ENCODE measurements at regions not wholly inside any gene's neighbourhood (a gene's known extent, or its start where the extent isn't known, plus 50 kb on each side); places are given as distances from the start of the nearest gene placed in this dataset.

- H3K9me1 ChIP-seq (ENCODE audit: insufficient read depth, low read length): no peaks in the 10 kb centered on the region; the same call in 1 of the 2 replicates
- no peak overlapping the region for H2BK20ac ChIP-seq (ENCODE audit: low read depth, low read length)
- in situ Hi-C loops (cut with MboI; ENCODE audit: low sequenced_read_pairs): no loop called here
- no peak overlapping the region for H3K4me2 ChIP-seq (ENCODE audit: low read depth, low read length)
- no peaks in the 10 kb centered on the region for H4K20me1 ChIP-seq (ENCODE audit: insufficient read depth, low read length)
- no peak overlapping the region for H4K91ac ChIP-seq (ENCODE audit: insufficient read depth, low read depth, low read length)
- no peak overlapping the region for H3K4ac ChIP-seq (ENCODE audit: low read depth, low read length)
- peaks cover under 1% of the 10 kb centered on the region; the same call in 1 of the 2 replicates for H3K27me3 ChIP-seq (ENCODE audit: control insufficient read depth, insufficient read depth, low read length)
- peaks cover 13% of the 10 kb centered on the region for H3K4me1 ChIP-seq (ENCODE audit: control insufficient read depth, insufficient read depth, low read length)
- H3K79me1 ChIP-seq (ENCODE audit: low read depth in 1 of 2, low read length in 2 of 2): no peaks in the 10 kb centered on the region
- 87% methylated on average over 5 of the region's 7 CpGs; no CpG with 5 or more reads in 1 of the 2 experiments for WGBS, 2 experiments (ENCODE audit: extremely low coverage in 2 of 2, insufficient read length in 1 of 2)
- no peak overlapping the region for H3K27ac ChIP-seq (ENCODE audit: insufficient read depth, low read length)
- ATAC-seq (ENCODE audit: low read depth) (no peak), DNase-seq (no peak)
- no peak overlapping the region for H2AFZ ChIP-seq (replicated peaks; ENCODE audit: low read length, poor library complexity)
- no peak overlapping the region for H2AK9ac ChIP-seq (replicated peaks; ENCODE audit: low read depth, low read length, poor library complexity)
- no peak overlapping the region for H3K4me3 ChIP-seq (ENCODE audit: insufficient read depth, low read depth, low read length)
- H3K56ac ChIP-seq (ENCODE audit: extremely low read depth, insufficient read depth, low read length): no peak overlapping the region
- H2BK15ac ChIP-seq (ENCODE audit: low read depth, low read length): no peak overlapping the region; the same call in 2 of the 3 replicates
- dilution Hi-C loops (cut with HindIII; ENCODE audit: low sequenced_read_pairs, unreplicated experiment): no loop called here
- no peak overlapping the region for H2BK120ac ChIP-seq (ENCODE audit: low read depth, low read length)
- H3K9me3 ChIP-seq (ENCODE audit: control insufficient read depth, insufficient read depth, low read length): peaks cover 3% of the 10 kb centered on the region; the same call in 1 of the 2 replicates
- no peak overlapping the region for H2BK5ac ChIP-seq (ENCODE audit: low read depth, low read length, poor library complexity, severe bottlenecking)
- no peaks in the 10 kb centered on the region for H3K36me3 ChIP-seq (ENCODE audit: control insufficient read depth, insufficient read depth, low read length)
- no peak overlapping the region for H3K14ac ChIP-seq (replicated peaks; ENCODE audit: low read depth, low read length)
- intact Hi-C loops (cut with micrococcal nuclease): no loop called here
- H4K8ac ChIP-seq (ENCODE audit: low read depth in 2 of 2, low read length in 2 of 2): no peak overlapping the region
- POLR2A ChIA-PET (ENCODE audit: unreplicated experiment): no interaction called here
- H3K18ac ChIP-seq (ENCODE audit: low read depth, low read length): no peak overlapping the region
- CTCF ChIA-PET: interaction anchor here (0.6 kb wide), 1 partner anchor 121 kb away, joined by 3 read pairs; no protein-coding TSS in a partner anchor
- no peak overlapping the region for H3K9ac ChIP-seq (ENCODE audit: low read depth, low read length)
- BruUV-seq (replicated peaks): no TSS peak
- no peak overlapping the region for H4K5ac ChIP-seq (ENCODE audit: low read depth, low read length)
- H2AK5ac ChIP-seq (ENCODE audit: low read depth, low read length): no peak overlapping the region
- no peak overlapping the region for H3K23ac ChIP-seq (ENCODE audit: low read depth, low read length)
- no peak for TF ChIP-seq RFX5 (IDR thresholded peaks at IDR 0.05; ENCODE audit: low read depth, low read length)
- TF ChIP-seq CTCF (conservative IDR thresholded peaks at IDR 0.05; ENCODE audit: low read depth, low read length): no peak
- no peak for TF ChIP-seq FOS (IDR thresholded peaks at IDR 0.05; ENCODE audit: low read depth, low read length)
- TF ChIP-seq RAD21 (IDR thresholded peaks at IDR 0.05; ENCODE audit: low read length): no peak
- TF ChIP-seq SMC3 (IDR thresholded peaks at IDR 0.05; ENCODE audit: low read depth, low read length): no peak
- no peak for TF ChIP-seq POLR2A (IDR thresholded peaks at IDR 0.05; ENCODE audit: low read depth, low read length)
- TF ChIP-seq CHD1 (IDR thresholded peaks at IDR 0.05; ENCODE audit: low read depth, low read length): no peak
- TF ChIP-seq CEBPB (IDR thresholded peaks at IDR 0.05; ENCODE audit: low read depth, low read length): no peak
- TF ChIP-seq MAZ (IDR thresholded peaks at IDR 0.05; ENCODE audit: borderline replicate concordance, low read depth, low read length): no peak
- TF ChIP-seq ELK1 (IDR thresholded peaks at IDR 0.05; ENCODE audit: borderline replicate concordance, low read depth, low read length): no peak
- no peak for TF ChIP-seq MAFK (IDR thresholded peaks at IDR 0.05; ENCODE audit: low read depth, low read length)
- no peak for TF ChIP-seq BHLHE40 (IDR thresholded peaks at IDR 0.05; ENCODE audit: low read depth, low read length)
- TF ChIP-seq RCOR1 (IDR thresholded peaks at IDR 0.05; ENCODE audit: insufficient replicate concordance, low read length): no peak
- TF ChIP-seq USF2 (IDR thresholded peaks at IDR 0.05; ENCODE audit: low read depth, low read length): no peak
- TF ChIP-seq MXI1 (IDR thresholded peaks at IDR 0.05; ENCODE audit: borderline replicate concordance, low read depth, low read length): no peak
Measured at GRCh38 chrX:69068301-69069085, 96.8 kb downstream of the PJA1 start.

Data from IMR-90 (cell line).